Skeletal muscle cell (primary cell): ENCODE measurements at regions not wholly inside any gene's neighbourhood (a gene's known extent, or its start where the extent isn't known, plus 50 kb on each side); places are given as distances from the start of the nearest gene placed in this dataset.
"Not testable (repeated sequence)": the region's sequence is repeated elsewhere in the genome, so short reads cannot be mapped to it uniquely, and the experiment has no call there.

Experiments used
- DNase-seq: peaks from one replicate; pipeline ENCODE4 v3.0.0-alpha.2; 2010; ENCODE audit warnings: low read depth
- H3K4me3 ChIP-seq: 2 replicates; pipeline ENCODE4 v1.5.1; 2011; ENCODE audit warnings: low read depth, mild to moderate bottlenecking, control low read depth, low read length, moderate library complexity

- H3K4me3 ChIP-seq: no peak overlapping the region
- DNase-seq: no peak
Observed at GRCh38 chr3:197376735-197377555, 78.5 kb upstream of the DLG1 start.

DNA sequence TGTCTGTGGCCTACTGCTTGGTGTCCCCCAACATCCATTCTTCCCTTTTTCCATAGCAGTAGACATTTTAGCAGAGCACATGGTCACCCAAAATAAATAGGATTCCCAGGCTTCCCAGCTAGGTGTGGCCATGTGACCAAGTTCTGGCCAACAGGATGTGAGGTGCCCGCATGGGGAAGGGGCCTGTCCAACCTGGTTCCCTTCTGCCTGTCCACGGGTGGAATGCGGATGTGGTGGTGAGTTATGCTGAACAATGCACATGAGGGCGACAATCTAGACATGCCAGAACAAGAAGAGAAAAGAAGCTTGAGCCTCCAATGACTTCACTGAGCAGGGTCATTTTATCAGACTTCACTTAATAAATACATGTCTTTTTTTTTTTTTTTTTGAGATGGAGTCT lies 77.6 kb upstream of the DLG1 start:
- H3K4me3 ChIP-seq: no peak overlapping the region
- no peak for DNase-seq

- no peak overlapping the region for H3K4me3 ChIP-seq
- DNase-seq: no peak
Observed at GRCh38 chr3:197375001-197375441, 76.6 kb upstream of the DLG1 start.

DNA sequence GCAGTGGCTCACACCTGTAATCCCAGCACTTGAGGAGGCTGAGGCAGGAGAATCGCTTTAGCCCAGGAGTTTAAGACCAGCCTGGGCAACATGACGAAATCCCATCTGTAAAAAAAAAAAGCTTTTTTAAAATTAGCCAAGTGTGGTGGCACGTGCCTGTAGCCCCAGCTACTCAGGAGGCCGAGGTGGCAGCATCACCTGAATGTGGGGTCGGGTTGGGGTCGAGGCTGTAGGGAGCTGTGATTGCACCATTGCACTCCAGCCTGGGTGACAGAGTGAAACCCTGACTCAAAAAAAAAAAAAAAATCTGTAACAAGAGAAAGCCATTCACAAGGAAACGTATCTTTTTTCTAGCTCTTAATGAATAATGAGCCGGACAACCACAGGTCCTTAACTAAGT lies 74.7 kb upstream of the DLG1 start:
- H3K4me3 ChIP-seq: no peak overlapping the region
- no peak for DNase-seq

GRCh38 chr3:197372047-197372661 lies 73.7 kb upstream of the DLG1 start:
- H3K4me3 ChIP-seq: no peak overlapping the region
- peak; percentile 79 for DNase-seq

GRCh38 chr3:197371591-197372046 lies 73.2 kb upstream of the DLG1 start:
- DNase-seq: no peak
- no peak overlapping the region for H3K4me3 ChIP-seq

- H3K4me3 ChIP-seq: no peak overlapping the region
- no peak for DNase-seq
Observed at GRCh38 chr3:197369545-197369944, 71.1 kb upstream of the DLG1 start.

- no peak for DNase-seq
- H3K4me3 ChIP-seq: no peak overlapping the region
Observed at GRCh38 chr3:197368821-197369220, 70.4 kb upstream of the DLG1 start.

GRCh38 chr3:197368330-197368729 lies 69.9 kb upstream of the DLG1 start:
- no peak overlapping the region for H3K4me3 ChIP-seq
- DNase-seq: no peak

DNA sequence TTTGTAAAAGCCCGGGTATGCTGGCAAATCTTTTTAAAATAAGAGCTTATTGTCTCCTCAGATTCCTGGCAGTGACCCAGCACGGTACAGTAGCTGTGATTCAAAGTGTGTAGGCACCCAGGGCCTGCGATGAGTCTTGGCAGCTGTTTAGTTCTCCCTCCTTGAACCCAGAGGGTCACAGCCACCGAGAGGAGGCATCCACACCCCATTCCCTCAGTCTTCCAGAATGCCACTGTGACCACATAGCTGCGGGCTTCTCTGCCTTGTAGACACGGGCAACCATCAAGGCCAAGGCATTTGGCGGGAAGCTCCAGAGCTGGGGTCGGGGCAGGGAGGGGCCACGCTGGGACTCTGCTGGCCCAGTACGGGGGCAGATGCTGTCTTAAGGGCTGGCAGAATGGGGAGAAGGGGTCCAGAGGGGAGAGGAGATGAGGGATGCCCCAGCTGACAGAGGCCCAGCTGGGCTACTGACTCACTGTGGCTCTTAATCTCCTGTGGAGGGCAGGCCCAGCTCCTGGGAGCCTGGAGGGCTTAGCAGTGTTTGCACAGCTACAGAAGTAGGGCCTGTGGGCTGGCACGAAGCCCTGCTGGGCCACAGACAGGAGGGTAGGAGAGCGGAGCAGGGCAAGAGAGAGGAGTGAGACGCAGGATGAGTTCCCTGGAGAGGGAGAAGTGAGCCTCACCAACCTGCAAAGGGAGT lies 68.8 kb upstream of the DLG1 start:
- no peak overlapping the region for H3K4me3 ChIP-seq
- peak; percentile 78 for DNase-seq

GRCh38 chr3:197366301-197367044 lies 68.1 kb upstream of the DLG1 start:
- DNase-seq: no peak
- H3K4me3 ChIP-seq: no peak overlapping the region

DNA sequence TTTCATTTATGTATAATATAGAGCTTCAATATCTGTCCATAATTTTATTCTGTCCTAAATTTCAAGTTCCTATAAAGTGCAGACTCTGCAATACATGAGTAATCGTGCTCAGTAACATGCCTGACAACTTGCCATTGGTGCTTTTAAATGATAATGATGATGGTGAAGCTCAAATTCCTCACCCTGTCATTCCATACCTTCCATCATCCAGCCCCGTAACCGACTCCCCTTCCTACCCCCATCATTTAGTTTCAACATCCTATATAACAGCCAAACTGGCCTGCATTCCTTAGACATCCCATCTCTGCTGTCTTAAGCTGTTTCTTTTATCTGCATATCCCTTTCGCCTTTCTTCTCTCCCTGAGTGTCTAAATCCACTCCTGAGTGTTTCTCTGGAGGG lies 67.2 kb upstream of the DLG1 start:
- H3K4me3 ChIP-seq: no peak overlapping the region
- no peak for DNase-seq

DNA sequence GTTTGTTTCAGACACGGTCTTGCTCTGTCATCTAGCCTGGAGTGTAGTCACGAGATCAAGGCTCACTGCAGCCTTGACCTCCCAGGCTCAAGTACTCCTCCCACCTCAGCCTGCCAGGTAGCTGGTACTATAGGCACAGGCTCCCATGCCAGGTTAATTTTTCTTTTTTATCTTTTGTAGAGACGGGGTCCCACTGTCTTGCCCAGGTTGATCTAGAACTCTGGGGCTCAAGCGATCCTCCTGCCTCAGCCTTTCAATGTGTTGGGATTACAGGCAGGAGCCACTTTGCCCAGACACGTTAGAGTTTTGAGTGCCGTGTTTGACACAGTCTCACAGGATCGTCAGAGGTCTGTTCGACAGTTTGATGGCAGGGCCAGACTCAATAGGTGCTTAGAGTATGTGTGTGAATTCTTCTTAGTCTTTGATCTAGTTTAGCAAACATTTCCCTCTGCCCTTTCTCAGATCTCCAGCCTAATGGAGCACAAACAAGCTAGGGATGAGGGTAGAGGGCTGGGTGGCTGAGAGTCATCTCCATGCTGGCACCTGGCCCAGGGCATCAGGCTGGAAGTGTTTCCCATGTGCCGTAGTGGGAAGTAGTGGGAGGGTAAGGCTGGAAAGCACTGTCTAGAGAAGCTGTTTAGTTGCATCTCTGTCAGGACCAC lies 66.1 kb upstream of the DLG1 start:
- H3K4me3 ChIP-seq: no peak overlapping the region
- no peak for DNase-seq

DNA sequence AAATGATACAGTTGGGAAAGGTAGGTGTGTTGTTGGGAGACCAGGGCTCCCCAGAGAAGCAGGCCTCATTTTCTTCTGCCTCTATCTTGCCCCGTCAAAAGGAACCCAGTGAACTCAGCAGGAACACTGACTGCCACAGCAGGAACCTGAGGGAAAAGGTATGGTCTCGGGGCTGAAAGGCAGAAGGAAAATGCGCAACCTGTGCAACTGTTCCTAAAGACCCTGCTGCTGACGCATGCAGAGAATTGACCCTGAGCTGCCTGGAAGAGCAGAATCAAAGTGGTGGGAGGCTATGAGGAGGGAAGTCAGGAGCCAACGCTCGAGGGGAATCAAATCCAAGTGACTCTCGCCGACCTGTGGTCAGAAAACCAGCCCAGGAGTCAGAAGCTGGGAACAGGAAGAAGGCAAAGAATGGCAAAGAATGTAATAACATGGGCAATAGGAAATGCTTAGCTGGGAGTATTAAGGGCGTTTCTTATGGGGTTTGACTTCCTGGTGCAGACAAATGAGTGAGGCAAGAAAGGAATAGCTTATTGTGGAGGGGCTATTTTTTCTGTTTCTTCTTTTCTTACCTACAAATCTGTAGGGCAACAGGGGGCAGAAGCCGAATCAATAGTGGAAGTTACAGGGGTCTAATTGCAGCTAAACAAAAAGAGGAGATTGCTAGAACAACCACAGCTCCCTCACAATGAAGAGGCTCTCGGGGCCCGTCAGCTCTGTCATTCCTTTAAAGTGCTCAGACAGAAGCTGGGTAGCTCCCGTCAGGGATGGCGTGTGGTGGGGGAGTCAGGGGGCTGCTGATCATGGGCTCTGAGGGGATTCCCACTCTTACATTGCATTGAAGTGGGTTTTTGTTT lies 65.4 kb upstream of the DLG1 start:
- no peak overlapping the region for H3K4me3 ChIP-seq
- no peak for DNase-seq

GRCh38 chr3:197362081-197362480 lies 63.7 kb upstream of the DLG1 start:
- DNase-seq: peak; percentile 45
- no peak overlapping the region for H3K4me3 ChIP-seq

GRCh38 chr3:197360095-197360494 lies 61.7 kb upstream of the DLG1 start:
- H3K4me3 ChIP-seq: not testable (repeated sequence)

DNA sequence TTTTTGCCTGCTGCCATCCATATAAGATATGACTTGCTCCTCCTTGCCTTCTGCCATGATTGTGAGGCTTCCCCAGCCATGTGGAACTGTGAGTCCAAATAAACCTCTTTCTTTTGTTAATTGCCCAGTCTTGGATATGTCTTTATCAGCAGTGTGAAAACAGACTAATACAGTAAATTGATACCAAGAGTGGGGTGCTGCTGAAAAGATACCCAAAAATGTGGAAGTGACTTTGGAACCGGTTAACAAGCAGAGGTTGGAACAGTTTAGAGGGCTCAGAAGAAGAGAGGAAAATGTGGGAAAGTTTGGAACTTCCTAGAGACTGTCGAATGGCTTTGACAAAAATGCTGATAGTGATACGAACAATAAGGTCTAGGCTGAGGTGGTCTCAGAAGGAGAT lies 61.1 kb upstream of the DLG1 start:
- H3K4me3 ChIP-seq, DNase-seq: not testable (repeated sequence)

More at GRCh38 chr3:197360095-197360494, 61.7 kb upstream of the DLG1 start:
- DNase-seq: not testable (repeated sequence)

GRCh38 chr3:197356741-197357140 lies 58.3 kb upstream of the DLG1 start:
- no peak for DNase-seq
- H3K4me3 ChIP-seq: no peak overlapping the region
